Stimulated activated CD4-positive, alpha-beta T cell treated with anti-CD3 and anti-CD28 coated beads, TNF-alpha, amount 100 ng/mL, for 24 hours (primary cell): ENCODE measurements at regions not wholly inside any gene's neighbourhood (a gene's known extent, or its start where the extent isn't known, plus 50 kb on each side); places are given as distances from the start of the nearest gene placed in this dataset.
"Not testable (repeated sequence)": the region's sequence is repeated elsewhere in the genome, so short reads cannot be mapped to it uniquely, and the experiment has no call there.

Experiments
- DNase-seq, 3 experiments: peaks; one replicate each; pipeline ENCODE4 v3.0.0-alpha.2; 2020; ENCODE audit warnings: low read depth in 3 of 3

DNA sequence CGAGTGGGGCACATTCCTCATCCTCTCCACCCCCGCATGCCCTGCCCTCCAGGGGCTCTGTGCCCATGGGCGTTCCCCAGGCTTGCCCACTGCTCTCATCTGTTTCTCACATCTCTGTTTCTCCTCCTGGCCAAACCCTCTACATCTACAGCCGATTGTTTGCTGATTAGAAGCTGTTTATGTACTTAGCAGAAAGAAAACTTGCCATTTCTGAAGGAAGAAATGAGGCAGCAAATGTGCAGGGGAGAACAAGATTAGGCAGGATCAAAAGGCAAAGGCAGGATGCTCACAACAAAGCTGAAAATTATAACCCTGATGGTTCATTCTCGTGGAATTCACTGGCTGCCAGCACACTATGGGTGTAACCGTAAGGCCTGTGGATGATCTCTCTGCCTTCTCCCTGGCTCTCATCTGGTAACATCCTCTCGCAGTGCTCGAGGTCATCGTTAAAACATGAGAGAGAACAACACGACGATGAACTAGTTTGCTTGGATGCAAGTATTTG is 111.6 kb upstream of the KLF14 start:
- DNase-seq = no peak

DNA sequence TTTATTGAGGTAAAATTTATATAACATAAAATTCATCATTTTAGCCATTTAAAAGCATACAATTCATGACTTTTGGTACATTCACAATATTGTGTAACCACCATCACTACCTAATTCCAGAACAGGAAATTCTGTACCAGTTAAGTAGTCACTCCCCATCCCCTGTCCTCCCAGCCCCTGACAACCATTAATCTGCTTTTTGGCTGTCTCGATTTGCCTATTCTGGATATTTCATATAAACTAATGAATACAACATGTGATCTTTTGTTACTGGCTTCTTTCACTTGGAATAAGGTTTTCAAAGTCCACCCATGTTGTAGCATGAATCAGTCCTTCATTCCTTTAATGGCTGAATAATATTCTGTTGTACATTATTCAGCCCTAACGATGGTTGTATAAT is 115.6 kb upstream of the KLF14 start:
- no peak for DNase-seq

DNA sequence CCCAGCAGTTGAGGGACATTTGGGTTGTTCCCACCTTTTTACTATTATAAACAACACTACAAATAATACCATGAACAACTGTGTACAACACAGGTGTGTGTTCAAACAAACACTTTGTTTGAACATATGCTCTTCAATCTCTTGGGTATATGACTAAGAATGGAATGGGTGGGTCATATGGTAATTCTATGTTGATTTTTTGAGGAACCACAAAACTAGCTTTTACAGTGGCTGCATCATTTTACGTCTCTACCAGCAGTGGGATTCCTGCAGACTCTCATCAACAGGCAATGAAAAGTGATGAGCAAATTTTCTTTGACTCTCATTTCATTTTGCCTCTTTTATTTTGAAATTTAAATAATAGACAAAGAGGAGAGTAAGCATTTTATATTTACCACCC is 116.9 kb upstream of the KLF14 start:
- no peak for DNase-seq

DNA sequence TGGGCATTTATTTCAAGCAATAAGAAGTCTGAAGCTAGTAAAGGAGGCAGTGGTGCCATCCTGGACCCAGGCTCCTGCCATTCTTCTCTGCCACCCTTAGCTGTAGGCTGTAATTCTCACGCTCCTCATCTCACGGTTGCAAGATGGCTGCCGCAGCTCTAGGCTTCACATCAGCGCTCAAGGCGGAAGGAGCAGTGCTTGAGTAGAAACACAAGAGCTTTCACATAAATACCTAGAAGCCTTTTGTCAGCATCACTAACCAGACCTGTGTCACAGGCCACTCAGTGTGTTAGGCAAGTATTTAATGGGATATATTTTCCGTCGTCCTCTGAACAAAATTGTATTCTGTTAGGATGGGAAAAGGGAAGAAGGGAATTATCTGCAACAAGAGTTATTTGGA is 118.9 kb upstream of the KLF14 start:
- DNase-seq = no peak

DNA sequence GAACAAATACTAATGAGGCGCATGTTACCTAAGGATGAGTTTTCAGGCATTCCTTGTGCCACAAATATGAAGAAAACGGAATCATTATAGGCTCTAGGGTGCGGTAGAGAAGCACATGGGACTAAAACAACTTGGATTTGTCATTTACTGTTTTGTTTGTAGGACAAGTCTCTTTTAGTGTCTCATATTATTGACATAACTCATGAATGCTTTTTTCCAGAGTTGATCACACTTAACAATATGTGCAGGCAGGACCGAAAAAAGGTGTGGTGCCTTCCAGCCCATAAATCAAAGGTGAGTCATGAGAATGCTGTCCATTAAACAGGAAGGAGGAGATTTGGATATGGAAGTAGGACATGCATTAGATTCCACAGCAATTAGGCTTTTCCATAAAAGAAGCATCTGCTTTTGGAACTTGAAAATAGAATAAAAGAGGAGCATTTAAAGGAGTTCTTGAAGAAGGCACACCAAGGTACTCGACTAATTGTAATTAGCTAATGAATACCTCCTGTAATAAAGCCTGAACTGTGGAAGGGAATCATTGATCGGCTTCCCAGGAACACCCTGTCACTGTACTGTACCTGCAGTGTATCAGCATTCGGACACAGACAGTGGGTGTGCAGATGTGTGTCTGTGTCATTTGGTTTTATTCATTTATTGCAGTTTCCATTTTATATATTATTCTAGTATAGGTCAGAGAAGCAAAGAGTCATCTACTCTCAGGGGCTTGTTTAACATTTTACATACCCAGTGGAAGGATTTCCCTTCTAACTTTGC is 119.7 kb upstream of the KLF14 start:
- no peak for DNase-seq

DNA sequence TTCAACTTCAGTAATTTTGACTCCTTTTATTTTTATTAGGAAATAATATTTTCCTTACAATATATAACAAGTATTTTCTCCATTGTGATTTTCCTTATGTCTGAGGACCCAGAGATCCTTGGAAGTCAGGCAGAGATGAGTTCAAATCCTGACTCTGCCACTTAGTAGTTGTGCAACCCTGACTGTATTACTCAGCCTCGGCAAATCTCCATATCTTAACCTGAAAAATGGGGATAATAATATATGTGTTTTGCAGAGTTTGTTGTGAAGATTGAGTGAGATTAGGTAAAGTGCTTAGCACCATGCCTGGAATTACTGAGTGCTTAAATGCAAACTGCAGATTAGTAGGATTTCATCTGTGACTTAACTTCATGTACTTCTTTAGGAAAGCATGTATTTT is 120.5 kb upstream of the KLF14 start:
- DNase-seq = no peak

DNA sequence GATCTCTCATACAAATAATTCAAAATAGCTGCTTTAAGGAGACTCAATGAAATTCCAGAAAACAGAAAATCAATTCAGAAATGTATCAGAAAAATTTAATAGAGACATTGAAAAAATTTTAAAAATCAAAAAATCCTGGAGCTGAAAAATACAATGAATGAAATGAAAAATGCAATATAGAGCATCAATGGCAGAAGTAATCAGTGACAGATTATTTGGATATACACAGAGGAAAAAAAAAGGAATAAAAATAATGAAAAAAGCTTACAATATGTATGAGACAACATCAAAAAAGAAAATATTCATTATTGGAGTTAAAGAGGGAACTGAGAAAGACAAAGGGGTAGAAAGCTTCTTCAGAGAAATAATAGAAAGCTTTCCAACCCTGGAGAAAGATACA is 122.9 kb upstream of the KLF14 start:
- DNase-seq = no peak

DNA sequence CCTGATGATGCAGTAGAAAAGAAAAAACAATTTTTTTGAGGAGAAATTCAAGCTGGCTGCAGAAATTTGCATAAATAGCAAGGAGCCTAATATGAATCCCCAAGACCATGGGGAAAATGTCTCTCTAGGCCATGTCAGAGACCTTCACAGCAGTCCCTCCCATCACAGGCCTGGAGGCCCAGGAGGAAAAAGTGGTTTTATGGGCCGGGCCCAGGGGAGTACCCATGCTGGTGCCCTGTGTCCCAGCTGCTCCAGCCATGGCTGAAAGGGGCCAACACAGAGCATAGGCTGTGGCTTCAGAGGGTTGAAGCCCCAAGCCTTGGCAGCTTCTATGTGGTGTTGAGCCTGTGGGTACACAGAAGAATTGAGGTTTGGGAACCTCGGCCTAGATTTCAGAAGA is 126.8 kb upstream of the KLF14 start:
- not testable (repeated sequence) for DNase-seq

DNA sequence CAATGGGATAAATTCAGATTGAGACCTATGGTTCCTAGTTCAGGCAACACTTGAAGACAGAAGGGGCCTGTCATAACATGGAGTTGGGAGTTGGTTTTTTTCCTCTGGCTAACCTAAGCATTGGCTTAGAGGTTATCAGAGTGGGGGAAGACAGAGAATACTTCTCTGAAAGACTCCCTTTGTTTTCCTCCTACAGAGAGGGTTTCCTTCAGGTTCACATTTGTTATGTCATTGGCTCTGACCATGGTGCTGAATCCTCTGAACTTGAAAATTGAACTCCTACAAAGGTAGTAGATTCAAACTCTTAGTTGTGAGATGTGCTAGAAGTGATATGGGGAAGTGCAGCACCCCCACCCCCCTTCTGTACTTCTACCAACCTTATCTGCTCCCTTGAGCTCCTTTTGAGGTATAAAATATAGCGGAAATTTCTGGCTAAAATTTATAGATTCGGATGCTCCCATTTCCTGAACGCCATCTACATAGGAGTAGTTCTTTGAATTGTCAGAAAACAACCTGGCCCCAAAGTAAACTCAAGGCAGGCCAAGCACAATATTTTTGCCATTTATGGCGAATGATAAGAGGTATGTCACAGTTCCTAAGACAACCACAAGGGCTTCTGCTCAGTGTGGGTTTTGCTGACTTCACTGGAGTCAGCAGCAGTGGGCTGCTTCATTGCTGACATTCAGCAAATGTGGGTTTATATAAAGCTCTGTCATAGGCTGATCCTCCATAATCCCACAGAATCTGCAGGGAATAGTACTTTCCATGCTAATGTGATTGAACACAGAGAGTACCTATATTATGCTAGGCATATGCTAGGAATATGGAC is 131.6 kb upstream of the KLF14 start:
- no peak for DNase-seq

DNA sequence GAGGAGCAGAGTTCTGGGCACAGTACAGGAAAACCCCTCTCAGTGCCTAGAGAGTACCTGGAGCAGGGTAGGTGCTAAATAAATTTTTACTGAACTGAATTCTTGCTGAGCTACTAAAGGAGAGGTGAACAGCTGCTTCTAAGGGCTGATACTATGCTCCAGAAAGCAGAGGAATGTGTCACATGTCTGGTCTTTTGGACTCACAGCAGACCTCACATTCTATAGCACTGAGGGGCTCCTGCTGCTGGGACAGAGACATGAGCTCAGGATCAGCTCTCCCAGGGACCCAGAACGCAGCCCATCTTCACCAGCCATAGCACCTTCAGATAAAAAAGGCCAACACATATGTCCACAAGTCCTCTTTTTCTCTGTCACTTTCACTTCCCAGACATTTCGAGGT is 133.0 kb upstream of the KLF14 start:
- no peak for DNase-seq

DNA sequence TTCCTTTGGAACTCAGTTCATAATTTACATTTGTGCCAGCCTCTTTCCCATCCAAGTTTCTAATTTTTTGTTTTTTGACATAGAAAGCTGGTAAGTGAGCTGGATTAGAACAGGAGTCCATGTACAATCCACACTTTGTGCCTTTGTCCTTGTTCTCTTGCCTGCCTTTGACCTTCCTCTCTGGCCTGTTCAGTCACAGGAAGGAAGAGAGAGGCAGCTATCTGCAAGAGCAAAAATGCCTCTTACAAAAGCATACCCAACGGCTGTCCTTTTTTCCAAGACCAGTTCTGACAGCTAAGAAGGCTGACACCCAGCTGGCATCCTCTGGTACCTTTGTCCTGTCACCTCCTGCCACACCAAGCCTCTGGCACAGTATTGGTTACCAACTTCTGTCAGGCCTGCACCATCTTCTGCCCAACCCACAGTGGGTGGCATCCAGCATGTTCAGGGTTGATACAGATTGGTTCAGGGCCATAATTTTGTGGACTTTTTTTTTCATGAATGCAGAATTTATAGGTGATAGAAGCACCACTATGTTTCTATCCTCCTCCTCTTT is 133.7 kb upstream of the KLF14 start:
- no peak for DNase-seq

DNA sequence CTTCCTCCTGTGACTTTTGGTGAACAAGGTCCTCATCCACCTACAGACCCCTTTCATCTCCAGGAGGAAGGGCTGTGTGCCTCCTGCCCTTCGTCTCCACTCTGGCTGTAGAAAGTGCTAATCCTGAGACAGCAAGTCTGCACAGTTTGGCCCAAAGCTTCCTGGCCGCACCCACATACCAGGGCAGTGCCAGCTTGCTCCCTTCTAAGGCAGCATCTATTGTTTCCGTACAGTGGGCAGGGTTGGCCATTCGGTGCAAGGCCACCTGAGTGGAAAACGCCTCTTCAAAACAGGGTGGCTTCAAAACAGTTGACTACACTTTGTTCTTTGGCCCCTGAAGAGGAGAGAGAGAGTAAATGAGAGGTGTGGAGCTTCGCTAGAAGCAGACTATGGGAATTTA is 134.1 kb upstream of the KLF14 start:
- DNase-seq = no peak

DNA sequence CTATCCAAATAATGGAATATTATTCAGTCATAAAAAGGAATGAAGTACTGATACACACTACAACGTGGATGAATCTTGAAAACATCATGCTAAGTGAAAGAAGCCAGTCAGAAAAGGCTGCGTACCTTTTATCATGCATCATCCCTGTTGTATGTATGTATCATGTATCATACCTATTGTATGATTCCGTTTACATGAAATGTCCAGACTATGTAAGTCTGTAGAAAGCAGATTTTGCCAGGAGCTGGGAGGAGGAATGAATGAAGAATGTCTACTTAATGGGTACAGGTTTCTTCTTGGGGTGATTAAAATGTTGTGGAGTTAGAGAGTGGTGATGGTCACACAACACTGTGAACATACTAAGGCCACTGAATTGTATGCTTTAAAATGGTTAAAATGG is 135.9 kb upstream of the KLF14 start:
- no peak for DNase-seq

DNA sequence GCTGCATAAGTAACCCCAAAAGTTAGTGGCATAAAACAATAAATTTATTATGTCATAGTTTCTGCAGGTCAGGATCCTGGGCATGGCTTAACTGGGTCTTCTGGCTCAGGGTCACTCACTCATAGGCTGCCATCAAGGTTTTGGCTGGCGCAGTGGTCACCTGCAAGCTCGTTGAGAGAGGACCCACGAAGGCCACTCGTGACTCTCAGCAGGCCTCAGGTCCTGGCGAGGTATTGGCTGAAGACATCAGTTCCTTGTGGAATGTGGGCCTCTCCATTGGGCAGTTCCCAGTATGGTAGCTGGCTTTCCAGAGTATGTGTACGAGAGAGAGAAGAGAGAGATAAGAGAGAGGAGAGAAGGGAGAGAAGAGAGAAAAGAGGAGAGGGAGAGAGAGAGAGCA is 138.3 kb upstream of the KLF14 start:
- DNase-seq = no peak

DNA sequence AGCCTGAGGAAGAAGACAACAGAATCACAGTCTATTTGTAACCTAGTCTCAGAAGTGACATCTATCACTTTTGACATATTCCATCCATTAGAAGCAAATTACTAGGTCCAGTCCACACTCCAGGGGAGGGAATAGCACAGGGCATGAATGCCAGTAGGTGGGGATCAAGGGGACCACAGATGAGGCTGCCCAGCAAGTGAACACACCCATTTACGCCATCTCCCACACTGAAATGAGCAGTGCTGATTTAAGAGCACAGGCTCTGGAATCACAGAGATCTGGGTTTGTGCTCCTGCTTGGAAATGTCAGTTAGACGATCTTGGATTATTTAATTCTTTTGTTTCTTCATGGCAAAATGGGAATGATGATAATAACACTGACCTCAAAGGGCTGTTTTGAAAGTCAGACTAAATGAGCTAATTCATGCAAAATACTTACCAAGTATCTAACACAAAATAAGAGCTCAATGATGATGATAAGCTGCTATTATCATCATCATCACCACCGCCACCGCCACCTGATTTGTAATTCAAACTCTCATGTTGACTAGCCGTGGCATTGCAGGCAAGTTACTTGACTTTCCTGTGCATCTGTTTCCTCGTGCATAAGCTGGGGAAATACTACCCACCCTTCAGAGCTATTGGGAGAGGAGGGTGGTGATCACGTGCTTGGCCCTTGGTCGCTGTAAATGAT is 138.9 kb upstream of the KLF14 start:
- DNase-seq = no peak

DNA sequence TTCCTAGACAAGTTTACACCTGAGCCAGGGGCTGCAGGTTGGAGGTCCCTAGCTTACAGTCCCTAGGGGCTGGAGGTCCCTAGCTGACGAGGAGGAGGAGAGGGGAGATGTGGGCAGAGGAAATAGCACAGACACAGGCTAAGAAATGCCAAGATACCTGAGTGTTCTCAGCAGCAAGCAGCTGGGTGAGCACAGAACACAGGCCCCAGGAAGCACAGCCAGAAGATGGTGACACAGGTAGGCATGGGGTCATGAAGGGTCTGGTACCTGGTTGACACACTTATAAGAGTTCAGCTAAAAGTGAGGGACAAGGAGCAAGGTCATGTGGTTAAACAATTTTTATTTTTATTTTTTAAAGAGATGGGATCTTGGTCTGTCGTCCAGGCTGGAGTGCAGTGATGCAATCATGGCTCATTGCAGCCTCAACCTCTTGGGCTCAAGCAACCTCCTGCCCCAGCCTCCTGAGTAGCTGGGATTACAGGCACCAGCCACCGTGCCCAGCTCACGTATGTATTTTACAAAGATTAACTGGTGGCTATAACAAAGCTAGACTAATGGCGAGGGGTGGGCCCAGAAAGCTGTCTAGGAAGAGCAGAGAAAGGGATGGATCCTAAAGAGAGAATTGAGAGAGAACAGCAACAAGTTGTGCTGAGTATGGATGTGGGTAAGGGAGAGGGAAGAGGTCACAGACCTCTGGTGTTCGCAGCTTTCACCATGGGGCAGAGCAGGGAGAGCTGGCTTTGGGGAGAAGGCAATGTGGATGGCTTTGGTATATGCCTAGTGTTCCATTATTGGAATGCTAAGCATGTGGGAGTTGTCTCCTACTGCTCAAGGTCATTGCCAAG is 140.3 kb upstream of the KLF14 start:
- no peak for DNase-seq

DNA sequence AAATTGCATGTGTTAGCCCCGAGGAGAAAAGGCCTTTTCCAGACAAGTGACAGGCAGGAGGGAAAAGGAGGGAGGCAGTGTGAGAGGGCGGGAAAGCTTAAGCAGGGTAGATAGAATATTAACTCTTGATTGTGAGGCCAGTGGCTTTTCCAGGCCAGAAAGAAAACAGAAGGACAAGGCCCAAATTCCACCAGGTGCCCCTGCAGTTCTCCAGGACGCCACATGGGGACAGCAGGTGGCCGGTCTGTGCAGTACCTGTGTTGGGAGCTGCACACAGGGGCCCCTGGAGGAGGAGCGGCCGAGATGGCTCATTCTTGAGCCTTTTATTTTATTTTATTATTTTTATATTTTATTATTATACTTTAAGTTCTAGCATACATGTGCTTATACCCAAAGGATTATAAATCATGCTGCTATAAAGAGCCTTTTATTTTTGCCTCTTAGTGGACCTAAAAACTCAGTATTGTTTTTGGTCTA is 141.3 kb upstream of the KLF14 start:
- peak in 1 of 3 experiments; percentile 56 for DNase-seq

DNA sequence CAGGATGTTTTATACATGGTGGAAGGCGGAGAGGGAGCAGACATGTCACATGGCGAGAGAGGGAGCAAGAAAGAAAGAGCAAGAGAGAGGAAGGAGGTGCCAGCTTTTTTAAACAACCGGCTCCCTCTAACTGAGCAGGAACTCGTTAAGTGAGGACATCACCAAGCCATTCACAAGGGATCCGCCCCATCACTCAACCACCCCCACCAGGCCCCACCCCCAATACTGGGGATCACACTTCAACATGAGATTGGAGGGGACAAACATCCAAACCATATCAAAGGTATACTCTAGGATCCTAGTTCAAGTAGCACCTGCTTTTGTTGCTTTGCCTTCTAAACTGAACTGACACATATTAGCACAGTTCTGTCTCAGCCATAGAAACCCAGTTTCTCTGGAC is 141.9 kb upstream of the KLF14 start:
- DNase-seq = no peak

DNA sequence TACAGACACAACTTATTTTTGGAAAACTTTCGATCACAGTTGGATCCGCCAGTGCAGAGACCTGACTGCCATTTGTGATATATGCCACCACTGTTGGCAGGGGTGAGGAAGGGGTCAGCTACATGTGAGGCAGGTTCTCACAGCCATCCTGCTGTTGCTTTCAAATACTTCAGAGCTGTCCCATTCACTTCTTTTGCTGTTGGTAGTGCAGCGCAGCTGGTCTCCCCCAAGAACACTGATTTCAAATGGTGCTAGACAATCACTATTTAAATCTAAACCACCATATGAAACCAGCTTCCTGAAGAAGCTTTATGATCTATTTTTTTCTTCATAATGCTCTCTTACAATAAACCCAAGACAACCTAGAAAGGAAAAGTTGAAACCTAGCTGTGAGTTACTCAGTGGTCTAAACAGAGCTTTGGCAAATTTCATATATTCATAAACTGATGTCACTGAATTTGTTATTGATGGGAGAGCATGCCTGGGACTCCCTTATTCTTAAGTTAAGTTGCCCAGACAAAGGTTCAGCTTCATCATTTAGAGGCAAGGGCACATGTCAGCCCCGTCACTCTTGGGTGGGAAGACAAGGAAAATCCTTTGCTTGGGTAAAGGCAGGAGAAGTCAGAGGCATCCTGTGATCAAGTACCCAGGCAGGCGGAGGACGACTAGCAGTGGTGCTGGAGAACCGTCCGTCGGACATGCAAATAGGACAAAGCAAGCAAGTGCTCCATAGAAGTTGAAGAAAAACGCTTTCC is 143.4 kb upstream of the KLF14 start:
- no peak for DNase-seq

DNA sequence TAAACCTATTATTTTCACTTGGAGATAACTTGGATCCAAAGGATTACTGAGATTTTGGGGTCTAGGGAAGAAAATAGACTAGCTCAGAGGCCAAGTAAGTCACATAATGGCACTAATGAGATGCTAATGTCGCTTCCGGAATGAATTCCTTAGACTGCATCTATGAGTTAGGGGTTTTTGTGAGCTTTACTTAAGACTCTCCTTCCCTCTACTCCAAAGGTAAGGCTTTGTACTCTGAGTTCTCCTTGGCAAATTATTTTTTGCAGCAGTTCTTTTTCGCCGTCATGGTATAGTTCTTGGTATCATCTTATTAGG is 143.9 kb upstream of the KLF14 start:
- DNase-seq = no peak

DNA sequence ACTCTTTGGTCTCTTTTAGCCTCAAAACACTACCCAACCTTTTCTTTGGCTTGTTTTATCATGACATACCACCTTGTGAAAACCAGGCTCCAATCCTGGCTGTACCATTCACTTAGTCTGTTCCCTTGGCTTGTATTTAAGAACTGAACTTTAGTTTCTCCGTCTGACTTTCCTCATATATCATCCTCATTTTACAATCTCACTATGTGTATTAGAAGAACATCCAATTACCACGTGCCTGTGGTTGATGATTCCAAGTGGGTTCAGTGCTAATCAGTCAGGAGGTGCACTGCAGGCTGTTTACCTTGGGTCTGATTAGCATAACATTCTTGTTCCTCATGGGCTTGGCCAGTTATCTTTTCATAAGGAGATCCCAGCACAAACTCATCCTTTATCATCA is 144.8 kb upstream of the KLF14 start:
- DNase-seq = no peak
